ENCODE measurements at regions not wholly inside any gene's neighbourhood (a gene's known extent, or its start where the extent isn't known, plus 50 kb on each side); places are given as distances from the start of the nearest gene placed in this dataset.

GRCh38 chr22:48071305-48071704, 1308.9 kb downstream of the TBC1D22A start:
- H3K36me3 ChIP-seq = no peaks in the 10 kb centered on the region
- DNase-seq = no peak
- no peak overlapping the region for H3K27ac ChIP-seq
- 80 to 86% (median 82%) methylated on average over 10 of the region's 10 CpGs for WGBS, 5 donors
- H3K27me3 ChIP-seq (replicated peaks in 1 of 7) = no peaks in the 10 kb centered on the region
- intact Hi-C loops (cut with DNase I; ENCODE audit: low total_unique reads) = no loop called here
- H3K4me1 ChIP-seq = no peaks in the 10 kb centered on the region
- H3K4me3 ChIP-seq = no peak overlapping the region
- TF ChIP-seq POLR2A (IDR thresholded peaks at IDR 0.05) (no peak), POLR2AphosphoS5 (IDR thresholded peaks at IDR 0.05) (no peak)
- TF ChIP-seq, protein P1, sequence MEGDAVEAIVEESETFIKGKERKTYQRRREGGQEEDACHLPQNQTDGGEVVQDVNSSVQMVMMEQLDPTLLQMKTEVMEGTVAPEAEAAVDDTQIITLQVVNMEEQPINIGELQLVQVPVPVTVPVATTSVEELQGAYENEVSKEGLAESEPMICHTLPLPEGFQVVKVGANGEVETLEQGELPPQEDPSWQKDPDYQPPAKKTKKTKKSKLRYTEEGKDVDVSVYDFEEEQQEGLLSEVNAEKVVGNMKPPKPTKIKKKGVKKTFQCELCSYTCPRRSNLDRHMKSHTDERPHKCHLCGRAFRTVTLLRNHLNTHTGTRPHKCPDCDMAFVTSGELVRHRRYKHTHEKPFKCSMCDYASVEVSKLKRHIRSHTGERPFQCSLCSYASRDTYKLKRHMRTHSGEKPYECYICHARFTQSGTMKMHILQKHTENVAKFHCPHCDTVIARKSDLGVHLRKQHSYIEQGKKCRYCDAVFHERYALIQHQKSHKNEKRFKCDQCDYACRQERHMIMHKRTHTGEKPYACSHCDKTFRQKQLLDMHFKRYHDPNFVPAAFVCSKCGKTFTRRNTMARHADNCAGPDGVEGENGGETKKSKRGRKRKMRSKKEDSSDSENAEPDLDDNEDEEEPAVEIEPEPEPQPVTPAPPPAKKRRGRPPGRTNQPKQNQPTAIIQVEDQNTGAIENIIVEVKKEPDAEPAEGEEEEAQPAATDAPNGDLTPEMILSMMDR (IDR thresholded peaks at IDR 0.05 in 8 of 11, conservative IDR thresholded peaks at IDR 0.05 in 3 of 11) = no peak
- H3K9me3 ChIP-seq = peaks cover 0 to 5% (median 0%) of the 10 kb centered on the region in 8 donors

DNA sequence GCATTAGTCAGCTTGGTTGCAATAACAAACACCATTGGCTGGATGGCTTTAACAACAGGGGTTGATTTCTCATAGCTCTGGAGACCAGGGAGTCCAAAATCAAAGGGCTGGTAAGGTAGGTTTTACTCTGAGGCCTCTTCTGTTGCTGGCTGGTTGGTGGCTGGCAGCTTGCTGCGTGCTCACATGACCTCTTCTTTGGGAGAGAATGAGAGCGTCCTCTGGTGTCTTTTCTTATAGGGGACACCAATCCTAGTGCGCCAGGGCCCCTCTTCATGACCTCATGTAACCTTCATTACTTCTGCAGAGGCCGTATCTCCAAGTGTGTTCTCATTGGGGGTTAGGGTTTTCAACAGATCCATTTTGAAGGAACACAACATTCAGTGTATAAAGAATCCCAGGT, 1308.3 kb downstream of the TBC1D22A start:
- H3K36me3 ChIP-seq = no peaks in the 10 kb centered on the region
- no peak for DNase-seq
- TF ChIP-seq, protein P1 (IDR thresholded peaks at IDR 0.05 in 8 of 11, conservative IDR thresholded peaks at IDR 0.05 in 3 of 11) = no peak
- TF ChIP-seq POLR2AphosphoS5 (IDR thresholded peaks at IDR 0.05) = no peak
- TF ChIP-seq POLR2A (IDR thresholded peaks at IDR 0.05) = no peak
- intact Hi-C loops (cut with DNase I; ENCODE audit: low total_unique reads) = no loop called here
- H3K9me3 ChIP-seq = peaks cover 0 to 5% (median 0%) of the 10 kb centered on the region in 8 donors
- no peak overlapping the region for H3K4me3 ChIP-seq
- no peaks in the 10 kb centered on the region for H3K27me3 ChIP-seq (replicated peaks in 1 of 7)
- no peaks in the 10 kb centered on the region for H3K4me1 ChIP-seq
- 85 to 94% (median 89%) methylated on average over 4 of the region's 4 CpGs for WGBS, 5 donors
- H3K27ac ChIP-seq = no peak overlapping the region

DNA sequence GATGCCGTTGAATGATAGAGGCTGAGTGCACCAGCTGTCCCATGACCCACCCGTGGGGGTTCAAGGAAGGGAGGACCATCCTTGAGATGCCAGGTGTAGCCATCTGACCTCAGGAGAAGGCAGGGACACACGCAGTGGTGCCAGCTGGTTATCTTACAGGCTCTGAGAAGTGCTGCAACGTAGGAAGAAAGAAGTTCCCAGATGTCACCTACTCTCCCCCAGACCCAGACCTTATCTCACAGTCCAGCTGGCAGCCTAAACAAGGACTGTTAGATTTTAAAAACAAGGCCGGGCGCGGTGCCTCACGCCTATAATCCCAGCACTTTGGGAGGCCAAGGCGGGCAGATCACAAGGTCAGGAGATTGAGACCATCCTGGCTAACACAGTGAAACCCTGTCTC, 1307.6 kb downstream of the TBC1D22A start:
- intact Hi-C loops (cut with DNase I; ENCODE audit: low total_unique reads) = no loop called here
- H3K27ac ChIP-seq = no peak overlapping the region

GRCh38 chr22:48069256-48069655, 1306.8 kb downstream of the TBC1D22A start:
- no peaks in the 10 kb centered on the region for H3K4me1 ChIP-seq
- no peaks in the 10 kb centered on the region for H3K36me3 ChIP-seq
- no peaks in the 10 kb centered on the region for H3K27me3 ChIP-seq (replicated peaks in 1 of 7)
- no peak overlapping the region for H3K27ac ChIP-seq
- TF ChIP-seq POLR2AphosphoS5 (IDR thresholded peaks at IDR 0.05) (no peak), POLR2A (IDR thresholded peaks at IDR 0.05) (no peak)
- TF ChIP-seq, protein P1 (IDR thresholded peaks at IDR 0.05 in 8 of 11, conservative IDR thresholded peaks at IDR 0.05 in 3 of 11) = no peak
- H3K9me3 ChIP-seq = peaks cover 0 to 5% (median 0%) of the 10 kb centered on the region in 8 donors
- intact Hi-C loops (cut with DNase I; ENCODE audit: low total_unique reads) = no loop called here
- H3K4me3 ChIP-seq = no peak overlapping the region
- no peak for DNase-seq
- 91 to 99% (median 97%) methylated on average over 2 of the region's 2 CpGs for WGBS, 5 donors

More for the DNA sequence above, 1307.6 kb downstream of the TBC1D22A start:
- no peaks in the 10 kb centered on the region for H3K36me3 ChIP-seq
- no peaks in the 10 kb centered on the region for H3K4me1 ChIP-seq
- H3K27me3 ChIP-seq (replicated peaks in 1 of 7) = no peaks in the 10 kb centered on the region
- TF ChIP-seq, protein P1 (IDR thresholded peaks at IDR 0.05 in 8 of 11, conservative IDR thresholded peaks at IDR 0.05 in 3 of 11) = no peak
- TF ChIP-seq POLR2A (IDR thresholded peaks at IDR 0.05) = no peak
- TF ChIP-seq POLR2AphosphoS5 (IDR thresholded peaks at IDR 0.05) = no peak
- H3K9me3 ChIP-seq = peaks cover 0 to 5% (median 0%) of the 10 kb centered on the region in 8 donors
- DNase-seq = no peak
- 86 to 93% (median 87%) methylated on average over 9 of the region's 9 CpGs for WGBS, 5 donors
- H3K4me3 ChIP-seq = no peak overlapping the region

Data from spleen (tissue), 11 donors.